ENCODE measurements at regions not wholly inside any gene's neighbourhood (a gene's known extent, or its start where the extent isn't known, plus 50 kb on each side); places are given as distances from the start of the nearest gene placed in this dataset.

DNA sequence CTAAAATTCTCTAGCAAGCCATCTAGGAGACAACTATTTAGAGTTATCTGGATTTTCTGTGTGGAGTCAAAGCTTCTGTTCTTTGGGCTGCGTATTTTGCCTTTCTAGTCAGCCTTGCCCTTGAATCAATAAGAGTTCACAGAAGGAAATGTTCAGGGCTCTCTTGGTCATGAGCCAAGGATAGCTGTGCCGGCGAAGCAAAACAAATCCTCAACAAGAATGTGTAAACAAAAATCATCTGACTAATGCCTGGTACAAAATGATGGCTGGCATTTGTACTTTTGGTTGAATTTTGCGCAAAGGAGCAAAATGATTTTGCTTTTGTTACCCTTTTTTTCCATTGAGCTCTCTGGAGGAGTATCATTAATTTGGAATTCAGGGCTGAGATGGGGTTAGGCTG lies 171.1 kb downstream of the DACT1 start (continued):
- TF ChIP-seq HINFP (CRISPR knock-in tag; IDR thresholded peaks at IDR 0.05; ENCODE audit: low read depth): no peak
- no peak for TF ChIP-seq SMAD1 (CRISPR knock-in tag; IDR thresholded peaks at IDR 0.05; ENCODE audit: borderline replicate concordance, low read depth)

- no peaks in the 10 kb centered on the region for H3K27me3 ChIP-seq (ENCODE audit: control insufficient read depth in 1 of 2, insufficient read depth in 2 of 2, low read length in 2 of 2)
- FAIRE-seq (no peak), DNase-seq (ENCODE audit: low spot score) (no peak), ATAC-seq (no peak)
- no TSS peak for BruUV-seq (replicated peaks)
- no peak overlapping the region for H3K4me2 ChIP-seq (ENCODE audit: low read depth, low read length)
- H3K27ac ChIP-seq (ENCODE audit: extremely low read length, insufficient read depth, low read length): no peak overlapping the region
- no peaks in the 10 kb centered on the region for H3K9me3 ChIP-seq (ENCODE audit: low read length)
- 6% methylated on average over 1 of the region's 1 CpG for WGBS (ENCODE audit: low lambda C conversion rate)
- H4K20me1 ChIP-seq (ENCODE audit: insufficient read depth, low read length): no peaks in the 10 kb centered on the region
- no peak overlapping the region for H2AFZ ChIP-seq (ENCODE audit: low read length)
- no peaks in the 10 kb centered on the region for H3K79me2 ChIP-seq (ENCODE audit: insufficient read depth, low read length)
- H3K4me1 ChIP-seq (ENCODE audit: insufficient read depth, low read length): peaks cover 7% of the 10 kb centered on the region; the same call in 1 of the 2 replicates
- in situ Hi-C loops (cut with HindIII; ENCODE audit: extremely low pct_ligation_motif_present, low pct_unique_long_range_greater_than_20kb) (no loop called here), intact Hi-C loops (cut with micrococcal nuclease; ENCODE audit: unreplicated experiment) (no loop called here)
- H3K9ac ChIP-seq (ENCODE audit: insufficient read depth, low read depth, low read length): no peak overlapping the region
- no peak for TF ChIP-seq POLR2A (IDR thresholded peaks at IDR 0.05; ENCODE audit: insufficient read depth in 1 of 2, low read depth in 2 of 2, low read length in 2 of 2)
- TF ChIP-seq, protein P1, sequence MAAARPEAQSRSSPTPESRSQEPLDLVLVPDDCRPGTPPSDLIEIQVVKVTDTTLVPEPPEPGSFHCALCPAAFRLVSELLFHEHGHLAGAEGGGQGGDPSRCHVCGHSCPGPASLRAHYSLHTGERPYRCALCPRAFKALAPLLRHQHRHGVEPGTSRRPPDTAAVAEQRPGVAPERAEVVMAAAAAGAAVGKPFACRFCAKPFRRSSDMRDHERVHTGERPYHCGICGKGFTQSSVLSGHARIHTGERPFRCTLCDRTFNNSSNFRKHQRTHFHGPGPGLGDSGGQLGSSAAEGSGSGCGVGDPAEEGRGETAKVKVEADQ (CRISPR knock-in tag; IDR thresholded peaks at IDR 0.05; ENCODE audit: borderline replicate concordance): no peak
- TF ChIP-seq NFIC (IDR thresholded peaks at IDR 0.05; ENCODE audit: low read length): no peak
- TF ChIP-seq ZNF225 (CRISPR knock-in tag; IDR thresholded peaks at IDR 0.05): no peak
- TF ChIP-seq, protein P2, sequence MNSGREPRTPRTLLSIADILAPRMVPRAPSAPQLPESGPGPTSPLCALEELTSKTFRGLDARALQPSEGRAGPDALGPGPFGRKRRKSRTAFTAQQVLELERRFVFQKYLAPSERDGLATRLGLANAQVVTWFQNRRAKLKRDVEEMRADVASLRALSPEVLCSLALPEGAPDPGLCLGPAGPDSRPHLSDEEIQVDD (CRISPR knock-in tag; IDR thresholded peaks at IDR 0.05; ENCODE audit: borderline replicate concordance): no peak
- TF ChIP-seq HNRNPUL1 (IDR thresholded peaks at IDR 0.05; ENCODE audit: low read depth, low read length): no peak
- TF ChIP-seq SP4 (CRISPR knock-in tag; IDR thresholded peaks at IDR 0.05): no peak
- TF ChIP-seq, protein P3, sequence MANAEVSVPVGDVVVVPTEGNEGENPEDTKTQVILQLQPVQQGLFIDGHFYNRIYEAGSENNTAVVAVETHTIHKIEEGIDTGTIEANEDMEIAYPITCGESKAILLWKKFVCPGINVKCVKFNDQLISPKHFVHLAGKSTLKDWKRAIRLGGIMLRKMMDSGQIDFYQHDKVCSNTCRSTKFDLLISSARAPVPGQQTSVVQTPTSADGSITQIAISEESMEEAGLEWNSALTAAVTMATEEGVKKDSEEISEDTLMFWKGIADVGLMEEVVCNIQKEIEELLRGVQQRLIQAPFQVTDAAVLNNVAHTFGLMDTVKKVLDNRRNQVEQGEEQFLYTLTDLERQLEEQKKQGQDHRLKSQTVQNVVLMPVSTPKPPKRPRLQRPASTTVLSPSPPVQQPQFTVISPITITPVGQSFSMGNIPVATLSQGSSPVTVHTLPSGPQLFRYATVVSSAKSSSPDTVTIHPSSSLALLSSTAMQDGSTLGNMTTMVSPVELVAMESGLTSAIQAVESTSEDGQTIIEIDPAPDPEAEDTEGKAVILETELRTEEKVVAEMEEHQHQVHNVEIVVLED (CRISPR knock-in tag; IDR thresholded peaks at IDR 0.05; ENCODE audit: borderline replicate concordance): no peak
- TF ChIP-seq ZNF598 (CRISPR knock-in tag; IDR thresholded peaks at IDR 0.05; ENCODE audit: borderline replicate concordance): no peak
- no peak for TF ChIP-seq ARNT (IDR thresholded peaks at IDR 0.05)
- no peaks in the 10 kb centered on the region for H3K36me3 ChIP-seq (replicated peaks in 1 of 2; ENCODE audit: control insufficient read depth in 1 of 2, insufficient read depth in 2 of 2, low read length in 2 of 2)
- CTCF ChIA-PET (ENCODE audit: low intra/inter-chr PET ratio, low total read pairs): no interaction called here
- H3K4me3 ChIP-seq (replicated peaks in 1 of 3; ENCODE audit: insufficient read depth in 1 of 3, low read depth in 2 of 3, low read length in 3 of 3): no peak overlapping the region
- POLR2A ChIA-PET: no interaction called here
Measured at GRCh38 chr14:58809520-58809919, 171.8 kb downstream of the DACT1 start.

All from HepG2 (cell line).